GM12878 (cell line): ENCODE measurements at regions not wholly inside any gene's neighbourhood (a gene's known extent, or its start where the extent isn't known, plus 50 kb on each side); places are given as distances from the start of the nearest gene placed in this dataset.

Experiments used
- ATAC-seq: fragments of 200-7000 bp; cut with Tn5 transposase; 3 replicates; pipeline ENCODE4 v1.9.1; 2020; ENCODE audit warnings: mild to moderate bottlenecking, moderate library complexity
- BruUV-seq: library from RNA; stranded (reverse); fragments of 400-500 nt; replicated peaks from 2 replicates; lab custom pipeline; 2021; lab: Mats Ljungman, UMichigan
- CTCF ChIA-PET: fragments of 300-600 bp; sonication (Branson Sonifier 250); formaldehyde crosslinking; extraction: SDS; loops from one replicate; lab custom pipeline; 2021; ENCODE audit warnings: inconsistent platforms; lab: Yijun Ruan, JAX
- POLR2A ChIA-PET: fragments of 350-600 bp; formaldehyde crosslinking; extraction: SDS; loops from one replicate; lab custom pipeline; 2021; ENCODE audit warnings: inconsistent platforms; lab: Charles Lee
- RAD21 ChIA-PET: fragments of 300-600 bp; sonication (Branson Sonifier 250); formaldehyde crosslinking; loops from one replicate; lab custom pipeline; 2023; ENCODE audit warnings: antibody characterized with exemption; ENCODE audit not compliant: unreplicated experiment; lab: Charles Lee
- SMC1A ChIA-PET: fragments of 300-600 bp; sonication (Branson Sonifier 250); formaldehyde crosslinking; loops from one replicate; lab custom pipeline; 2023; ENCODE audit not compliant: unreplicated experiment, uncharacterized antibody; lab: Charles Lee
- DNase-seq: peaks from one replicate; pipeline ENCODE4 v3.0.0-alpha.2; 2011; ENCODE audit warnings: low read depth, low spot score
- FAIRE-seq: peaks from 3 replicates; lab custom pipeline; 2011; peaks lifted over from hg19 to GRCh38; lab: Jason Lieb, UNC
- H2AFZ ChIP-seq: 2 replicates; pipeline ENCODE4 v1.6.0; 2011; ENCODE audit warnings: low read depth, low read length, control low read depth; ENCODE audit not compliant: control insufficient read depth
- H3K27ac ChIP-seq: 2 replicates; pipeline ENCODE4 v1.5.1; 2011; ENCODE audit warnings: control low read depth; ENCODE audit not compliant: control insufficient read depth, insufficient read depth
- H3K27me3 ChIP-seq, 2 experiments: replicated peaks in 1 of 2; 2 replicates each; pipeline versions ENCODE4 v1.6.0 to v1.6.1; 2011; ENCODE audit warnings: low read length in 1 of 2; ENCODE audit not compliant: control insufficient read depth in 2 of 2, insufficient read depth in 2 of 2
- H3K36me3 ChIP-seq, 2 experiments: 2 replicates each; pipeline ENCODE4 v1.5.1; 2011; ENCODE audit warnings: low read length in 1 of 2; ENCODE audit not compliant: control insufficient read depth in 2 of 2, insufficient read depth in 2 of 2
- H3K4me1 ChIP-seq: 2 replicates; pipeline ENCODE4 v1.6.1; 2011; ENCODE audit warnings: mild to moderate bottlenecking, low read length, moderate library complexity, mixed read lengths; ENCODE audit not compliant: control insufficient read depth, insufficient read depth
- H3K4me2 ChIP-seq: 2 replicates; pipeline ENCODE4 v1.6.0; 2011; ENCODE audit warnings: control low read depth; ENCODE audit not compliant: control insufficient read depth, insufficient read depth
- H3K4me3 ChIP-seq: fragments of 200-600 bp; sonication (generic); 2 replicates; pipeline ENCODE4 v1.5.1; 2016
- H3K79me2 ChIP-seq: 2 replicates; pipeline ENCODE4 v1.6.0; 2011; ENCODE audit warnings: low read length; ENCODE audit not compliant: control insufficient read depth, insufficient read depth
- H3K9ac ChIP-seq: 2 replicates; pipeline ENCODE4 v1.8.0; 2011; ENCODE audit warnings: low read length, control low read depth, mixed read lengths; ENCODE audit not compliant: control insufficient read depth, insufficient read depth
- H3K9me3 ChIP-seq: replicated peaks from 3 replicates; pipeline ENCODE4 v1.5.1; 2011; ENCODE audit warnings: mild to moderate bottlenecking, low read length; ENCODE audit not compliant: control insufficient read depth, insufficient read depth
- H4K20me1 ChIP-seq: 2 replicates; pipeline ENCODE4 v1.6.0; 2011; ENCODE audit not compliant: control insufficient read depth, insufficient read depth
- CHD1 ChIP-seq: IDR thresholded peaks from 2 replicates; pipeline ENCODE4 v1.6.1; 2012; ENCODE audit warnings: low read depth, low read length, improper control_type of control experiment
- EED ChIP-seq: sonication (generic); IDR thresholded peaks from 2 replicates; pipeline ENCODE4 v1.6.1; 2016; ENCODE audit warnings: antibody characterized with exemption, low read depth
- FOS ChIP-seq: IDR thresholded peaks from 3 replicates; pipeline ENCODE4 v1.6.1; 2011; ENCODE audit warnings: borderline replicate concordance; ENCODE audit not compliant: insufficient read length; ENCODE audit errors: extremely low read depth
- NFYA ChIP-seq: IDR thresholded peaks from 2 replicates; pipeline ENCODE4 v1.6.1; 2011; ENCODE audit warnings: low read depth, mild to moderate bottlenecking, low read length, improper control_type of control experiment, borderline replicate concordance
- NR2F1 ChIP-seq: fragments of 450-650 bp; conservative IDR thresholded peaks from 2 replicates; pipeline ENCODE4 v1.6.1; 2017; ENCODE audit warnings: mild to moderate bottlenecking
- PAX8 ChIP-seq: fragments of 450-650 bp; IDR thresholded peaks from 2 replicates; pipeline ENCODE4 v1.6.1; 2017; ENCODE audit warnings: mild to moderate bottlenecking, moderate library complexity
- RBBP5 ChIP-seq: fragments of 200-600 bp; sonication (generic); conservative IDR thresholded peaks from 2 replicates; pipeline ENCODE4 v1.6.1; 2016
- SIN3A ChIP-seq: IDR thresholded peaks from 2 replicates; pipeline ENCODE4 v1.6.1; 2012; ENCODE audit warnings: low read depth, low read length, improper control_type of control experiment
- TCF3 ChIP-seq: IDR thresholded peaks from 2 replicates; pipeline ENCODE4 v1.6.1; 2012; ENCODE audit warnings: low read depth, mild to moderate bottlenecking, low read length, borderline replicate concordance; ENCODE audit not compliant: insufficient read depth
- WRNIP1 ChIP-seq: IDR thresholded peaks from 2 replicates; pipeline ENCODE4 v1.6.1; 2011; ENCODE audit warnings: low read depth, low read length, improper control_type of control experiment, borderline replicate concordance
- ZNF384 ChIP-seq: IDR thresholded peaks from 2 replicates; pipeline ENCODE4 v1.6.1; 2012; ENCODE audit warnings: low read depth, mild to moderate bottlenecking, low read length, improper control_type of control experiment, borderline replicate concordance
- WGBS: methylation state at CpG from one replicate; pipeline ENCODE4 v1.1.6; 2016; ENCODE audit warnings: low lambda C conversion rate; ENCODE audit not compliant: insufficient replicate concordance, insufficient coverage; ENCODE audit errors: missing lambda C conversion rate; 5-methylcytosine and 5-hydroxymethylcytosine counted together
- in situ Hi-C: fragments of 300-500 bp; cut with MboI; formaldehyde crosslinking; loops from 9 replicates; pipeline ENCODE4 v1.14.3; 2018; ENCODE audit warnings: mixed read lengths
- intact Hi-C: fragments of 100-400 bp; cut with micrococcal nuclease; formaldehyde crosslinking; loops from one replicate; pipeline ENCODE4 v1.14.2; 2022; ENCODE audit not compliant: unreplicated experiment
- TF ChIP-seq, protein P1 (sequence below): IDR thresholded peaks from 2 replicates; pipeline ENCODE4 v1.6.1; 2011; ENCODE audit warnings: mild to moderate bottlenecking, low read depth, low read length, moderate library complexity; ENCODE audit not compliant: insufficient replicate concordance
- TF ChIP-seq, protein P2 (sequence below): IDR thresholded peaks from 2 replicates; pipeline ENCODE4 v1.6.1; 2011; ENCODE audit warnings: borderline replicate concordance, low read depth, mild to moderate bottlenecking, moderate library complexity, low read length; ENCODE audit not compliant: insufficient read depth, poor library complexity, severe bottlenecking
- TF ChIP-seq, protein P3 (sequence below): IDR thresholded peaks from 2 replicates; pipeline ENCODE4 v1.6.1; 2012; ENCODE audit warnings: low read depth, low read length, improper control_type of control experiment
- TF ChIP-seq, protein P4 (sequence below): fragments of 150-350 bp; IDR thresholded peaks from 2 replicates; pipeline ENCODE4 v1.6.1; 2014; ENCODE audit warnings: mild to moderate bottlenecking, low read depth, low read length

DNA sequence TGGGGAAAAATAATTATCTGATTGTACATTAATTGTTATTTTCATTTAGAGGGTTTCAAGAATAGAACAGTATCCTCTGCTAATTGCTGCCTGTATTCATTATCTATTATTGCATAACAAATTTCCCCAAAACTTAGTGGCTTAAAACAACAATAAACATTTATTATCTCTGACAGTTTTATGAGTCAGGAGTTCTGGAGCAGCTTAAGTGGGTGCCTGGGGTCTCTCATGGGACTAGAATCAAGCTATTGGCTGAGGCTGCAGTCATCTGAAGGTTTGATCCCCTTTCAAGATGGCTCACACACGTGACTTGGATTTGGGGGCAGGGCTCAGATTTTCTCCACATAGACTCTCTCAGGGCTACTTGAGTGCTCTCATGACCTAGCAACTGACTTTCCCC, 98.1 kb upstream of the JADE1 start:
- no peak overlapping the region for H3K9ac ChIP-seq
- FAIRE-seq = no peak
- intact Hi-C loops = no loop called here
- RAD21 ChIA-PET = no interaction called here
- BruUV-seq = no TSS peak
- no peak overlapping the region for H3K27ac ChIP-seq
- no peak for DNase-seq
- CTCF ChIA-PET = no interaction called here
- no peak for TF ChIP-seq WRNIP1
- TF ChIP-seq FOS = no peak
- TF ChIP-seq CHD1 = no peak
- no peak for TF ChIP-seq EED
- no peak for TF ChIP-seq ZNF384
- TF ChIP-seq, protein P1, sequence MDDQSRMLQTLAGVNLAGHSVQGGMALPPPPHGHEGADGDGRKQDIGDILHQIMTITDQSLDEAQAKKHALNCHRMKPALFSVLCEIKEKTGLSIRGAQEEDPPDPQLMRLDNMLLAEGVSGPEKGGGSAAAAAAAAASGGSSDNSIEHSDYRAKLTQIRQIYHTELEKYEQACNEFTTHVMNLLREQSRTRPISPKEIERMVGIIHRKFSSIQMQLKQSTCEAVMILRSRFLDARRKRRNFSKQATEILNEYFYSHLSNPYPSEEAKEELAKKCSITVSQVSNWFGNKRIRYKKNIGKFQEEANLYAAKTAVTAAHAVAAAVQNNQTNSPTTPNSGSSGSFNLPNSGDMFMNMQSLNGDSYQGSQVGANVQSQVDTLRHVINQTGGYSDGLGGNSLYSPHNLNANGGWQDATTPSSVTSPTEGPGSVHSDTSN = no peak
- no peak for TF ChIP-seq NFYA
- TF ChIP-seq, protein P2, sequence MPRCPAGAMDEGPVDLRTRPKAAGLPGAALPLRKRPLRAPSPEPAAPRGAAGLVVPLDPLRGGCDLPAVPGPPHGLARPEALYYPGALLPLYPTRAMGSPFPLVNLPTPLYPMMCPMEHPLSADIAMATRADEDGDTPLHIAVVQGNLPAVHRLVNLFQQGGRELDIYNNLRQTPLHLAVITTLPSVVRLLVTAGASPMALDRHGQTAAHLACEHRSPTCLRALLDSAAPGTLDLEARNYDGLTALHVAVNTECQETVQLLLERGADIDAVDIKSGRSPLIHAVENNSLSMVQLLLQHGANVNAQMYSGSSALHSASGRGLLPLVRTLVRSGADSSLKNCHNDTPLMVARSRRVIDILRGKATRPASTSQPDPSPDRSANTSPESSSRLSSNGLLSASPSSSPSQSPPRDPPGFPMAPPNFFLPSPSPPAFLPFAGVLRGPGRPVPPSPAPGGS = no peak
- TF ChIP-seq RBBP5 = no peak
- no peak for TF ChIP-seq TCF3
- no peak for TF ChIP-seq NR2F1
- TF ChIP-seq, protein P3, sequence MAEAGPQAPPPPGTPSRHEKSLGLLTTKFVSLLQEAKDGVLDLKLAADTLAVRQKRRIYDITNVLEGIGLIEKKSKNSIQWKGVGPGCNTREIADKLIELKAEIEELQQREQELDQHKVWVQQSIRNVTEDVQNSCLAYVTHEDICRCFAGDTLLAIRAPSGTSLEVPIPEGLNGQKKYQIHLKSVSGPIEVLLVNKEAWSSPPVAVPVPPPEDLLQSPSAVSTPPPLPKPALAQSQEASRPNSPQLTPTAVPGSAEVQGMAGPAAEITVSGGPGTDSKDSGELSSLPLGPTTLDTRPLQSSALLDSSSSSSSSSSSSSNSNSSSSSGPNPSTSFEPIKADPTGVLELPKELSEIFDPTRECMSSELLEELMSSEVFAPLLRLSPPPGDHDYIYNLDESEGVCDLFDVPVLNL = no peak
- TF ChIP-seq PAX8 = no peak
- TF ChIP-seq SIN3A = no peak
- TF ChIP-seq, protein P4, sequence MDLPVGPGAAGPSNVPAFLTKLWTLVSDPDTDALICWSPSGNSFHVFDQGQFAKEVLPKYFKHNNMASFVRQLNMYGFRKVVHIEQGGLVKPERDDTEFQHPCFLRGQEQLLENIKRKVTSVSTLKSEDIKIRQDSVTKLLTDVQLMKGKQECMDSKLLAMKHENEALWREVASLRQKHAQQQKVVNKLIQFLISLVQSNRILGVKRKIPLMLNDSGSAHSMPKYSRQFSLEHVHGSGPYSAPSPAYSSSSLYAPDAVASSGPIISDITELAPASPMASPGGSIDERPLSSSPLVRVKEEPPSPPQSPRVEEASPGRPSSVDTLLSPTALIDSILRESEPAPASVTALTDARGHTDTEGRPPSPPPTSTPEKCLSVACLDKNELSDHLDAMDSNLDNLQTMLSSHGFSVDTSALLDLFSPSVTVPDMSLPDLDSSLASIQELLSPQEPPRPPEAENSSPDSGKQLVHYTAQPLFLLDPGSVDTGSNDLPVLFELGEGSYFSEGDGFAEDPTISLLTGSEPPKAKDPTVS = no peak
- TF ChIP-seq, all 136 proteins: peak for 0
- ChIA-PET POLR2A (no interaction called here), SMC1A (interaction anchor here (1.2 kb wide), 1 partner anchor 18 kb away, joined by 3 read pairs; no protein-coding TSS in a partner anchor)
- Histone ChIP-seq H4K20me1 (no peaks in the 10 kb centered on the region), H2AFZ (no peak overlapping the region), H3K36me3 (no peaks in the 10 kb centered on the region), H3K4me1 (no peaks in the 10 kb centered on the region), H3K79me2 (no peaks in the 10 kb centered on the region), H3K4me3 (no peak overlapping the region), H3K27me3 (no peaks in the 10 kb centered on the region), H3K4me2 (no peak overlapping the region), H3K9me3 (no peaks in the 10 kb centered on the region)
- ATAC-seq = no peak
- WGBS = 0% methylated on average over 1 of the region's 1 CpG
- in situ Hi-C loops = no loop called here
